Smooth muscle cell (in vitro differentiated cells): ENCODE measurements at regions not wholly inside any gene's neighbourhood (a gene's known extent, or its start where the extent isn't known, plus 50 kb on each side); places are given as distances from the start of the nearest gene placed in this dataset.

Experiments
- DNase-seq: peaks from one replicate; lab custom pipeline; 2025; ENCODE audit not compliant: unreplicated experiment; lab: John Stamatoyannopoulos, UW
- H2AFZ ChIP-seq: fragments of 200-600 bp; sonication (generic); 2 replicates; pipeline ENCODE4 v1.6.0; 2016; ENCODE audit warnings: antibody characterized with exemption, low read depth, mild to moderate bottlenecking
- H3F3A ChIP-seq: fragments of 200-600 bp; sonication (generic); 2 replicates; pipeline ENCODE4 v1.6.0; 2017; ENCODE audit warnings: antibody characterized with exemption, low read depth
- H3K27ac ChIP-seq: fragments of 200-600 bp; sonication (generic); 2 replicates; pipeline ENCODE4 v1.5.1; 2016; ENCODE audit warnings: low read depth, mild to moderate bottlenecking
- H3K27me3 ChIP-seq: fragments of 200-600 bp; sonication (generic); 2 replicates; pipeline ENCODE4 v1.6.1; 2016; ENCODE audit warnings: low read depth, mild to moderate bottlenecking
- H3K36me3 ChIP-seq: fragments of 200-600 bp; sonication (generic); 2 replicates; pipeline ENCODE4 v1.5.1; 2016; ENCODE audit warnings: low read depth
- H3K4me1 ChIP-seq: fragments of 200-600 bp; sonication (generic); 2 replicates; pipeline ENCODE4 v1.5.1; 2016; ENCODE audit warnings: low read depth
- H3K4me2 ChIP-seq: fragments of 200-600 bp; sonication (generic); 2 replicates; pipeline ENCODE4 v1.6.0; 2016; ENCODE audit warnings: mild to moderate bottlenecking
- H3K4me3 ChIP-seq: fragments of 200-600 bp; sonication (generic); 2 replicates; pipeline ENCODE4 v1.5.1; 2016; ENCODE audit warnings: mild to moderate bottlenecking
- H3K79me2 ChIP-seq: fragments of 200-600 bp; sonication (generic); 2 replicates; pipeline ENCODE4 v1.6.0; 2016; ENCODE audit warnings: low read depth, mild to moderate bottlenecking
- H3K9ac ChIP-seq: fragments of 200-600 bp; sonication (generic); 2 replicates; pipeline ENCODE4 v1.6.0; 2016; ENCODE audit warnings: low read depth
- H3K9me3 ChIP-seq: fragments of 200-600 bp; sonication (generic); replicated peaks from 2 replicates; pipeline ENCODE4 v1.5.1; 2016; ENCODE audit warnings: low read depth
- H4K20me1 ChIP-seq: fragments of 200-600 bp; sonication (generic); 2 replicates; pipeline ENCODE4 v1.6.0; 2016; ENCODE audit warnings: low read depth
- WGBS: methylation state at CpG from one replicate; pipeline ENCODE4 v1.1.7; 2016; ENCODE audit warnings: low lambda C conversion rate; 5-methylcytosine and 5-hydroxymethylcytosine counted together
- TF ChIP-seq, protein P1 (sequence below): fragments of 200-600 bp; sonication (generic); IDR thresholded peaks from 2 replicates; pipeline ENCODE4 v1.5.1; 2017; ENCODE audit warnings: borderline replicate concordance, mild to moderate bottlenecking, antibody characterized with exemption; ENCODE audit not compliant: insufficient read depth, poor library complexity, severe bottlenecking

- Histone ChIP-seq H3K4me2 (no peak overlapping the region), H3K4me1 (no peaks in the 10 kb centered on the region), H2AFZ (no peak overlapping the region), H3K79me2 (no peaks in the 10 kb centered on the region), H3K9ac (no peak overlapping the region), H3K27me3 (no peaks in the 10 kb centered on the region), H4K20me1 (no peaks in the 10 kb centered on the region), H3K4me3 (no peak overlapping the region), H3K36me3 (no peaks in the 10 kb centered on the region), H3F3A (no peaks in the 10 kb centered on the region), H3K9me3 (no peaks in the 10 kb centered on the region), H3K27ac (no peak overlapping the region)
- DNase-seq = no peak
- TF ChIP-seq, protein P1, sequence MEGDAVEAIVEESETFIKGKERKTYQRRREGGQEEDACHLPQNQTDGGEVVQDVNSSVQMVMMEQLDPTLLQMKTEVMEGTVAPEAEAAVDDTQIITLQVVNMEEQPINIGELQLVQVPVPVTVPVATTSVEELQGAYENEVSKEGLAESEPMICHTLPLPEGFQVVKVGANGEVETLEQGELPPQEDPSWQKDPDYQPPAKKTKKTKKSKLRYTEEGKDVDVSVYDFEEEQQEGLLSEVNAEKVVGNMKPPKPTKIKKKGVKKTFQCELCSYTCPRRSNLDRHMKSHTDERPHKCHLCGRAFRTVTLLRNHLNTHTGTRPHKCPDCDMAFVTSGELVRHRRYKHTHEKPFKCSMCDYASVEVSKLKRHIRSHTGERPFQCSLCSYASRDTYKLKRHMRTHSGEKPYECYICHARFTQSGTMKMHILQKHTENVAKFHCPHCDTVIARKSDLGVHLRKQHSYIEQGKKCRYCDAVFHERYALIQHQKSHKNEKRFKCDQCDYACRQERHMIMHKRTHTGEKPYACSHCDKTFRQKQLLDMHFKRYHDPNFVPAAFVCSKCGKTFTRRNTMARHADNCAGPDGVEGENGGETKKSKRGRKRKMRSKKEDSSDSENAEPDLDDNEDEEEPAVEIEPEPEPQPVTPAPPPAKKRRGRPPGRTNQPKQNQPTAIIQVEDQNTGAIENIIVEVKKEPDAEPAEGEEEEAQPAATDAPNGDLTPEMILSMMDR = no peak
- WGBS = 96% methylated on average over 5 of the region's 5 CpGs
Observed at GRCh38 chr6:19597809-19598320, 239.3 kb upstream of the ID4 start.

GRCh38 chr6:19599796-19600464, 237.2 kb upstream of the ID4 start:
- Histone ChIP-seq H3K4me1 (no peaks in the 10 kb centered on the region), H3K79me2 (no peaks in the 10 kb centered on the region), H3K4me3 (no peak overlapping the region), H3K27ac (no peak overlapping the region), H3K36me3 (no peaks in the 10 kb centered on the region), H4K20me1 (no peaks in the 10 kb centered on the region), H2AFZ (no peak overlapping the region), H3K9ac (no peak overlapping the region), H3K9me3 (no peaks in the 10 kb centered on the region), H3K27me3 (no peaks in the 10 kb centered on the region), H3F3A (no peaks in the 10 kb centered on the region), H3K4me2 (no peak overlapping the region)
- no peak for DNase-seq
- TF ChIP-seq, protein P1 = no peak
- WGBS = 69% methylated on average over 5 of the region's 5 CpGs

- no peaks in the 10 kb centered on the region for H3K27me3 ChIP-seq
- no peaks in the 10 kb centered on the region for H4K20me1 ChIP-seq
- DNase-seq = no peak
- no peaks in the 10 kb centered on the region for H3K4me1 ChIP-seq
- H3K36me3 ChIP-seq = no peaks in the 10 kb centered on the region
- H3K9ac ChIP-seq = no peak overlapping the region
- no peaks in the 10 kb centered on the region for H3F3A ChIP-seq
- H3K4me2 ChIP-seq = no peak overlapping the region
- H3K27ac ChIP-seq = no peak overlapping the region
- no peak overlapping the region for H2AFZ ChIP-seq
- TF ChIP-seq, protein P1 = no peak
- WGBS = 73% methylated on average over 2 of the region's 2 CpGs
- H3K9me3 ChIP-seq = no peaks in the 10 kb centered on the region
- no peaks in the 10 kb centered on the region for H3K79me2 ChIP-seq
- H3K4me3 ChIP-seq = no peak overlapping the region
Observed at GRCh38 chr6:19602434-19603013, 234.6 kb upstream of the ID4 start.

DNA sequence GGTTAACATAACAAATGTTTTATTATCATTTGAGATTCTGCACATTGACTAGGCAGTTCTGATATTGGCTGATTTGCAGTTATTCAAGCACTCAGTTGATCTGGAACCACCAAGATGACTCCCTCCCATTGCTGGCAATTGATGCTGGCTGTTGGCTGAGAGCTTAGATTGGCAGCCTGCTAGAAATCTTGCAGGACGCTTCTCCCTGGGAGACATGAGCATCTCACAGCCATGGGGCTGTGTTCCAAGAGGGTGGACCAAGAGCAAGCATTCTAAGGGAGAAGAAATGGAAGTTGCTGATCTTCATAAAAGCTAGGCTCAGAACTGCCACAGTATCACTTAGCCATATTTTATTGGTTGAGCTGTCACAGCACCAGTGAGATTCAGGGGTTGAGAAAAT, 233.4 kb upstream of the ID4 start:
- Histone ChIP-seq H3K4me1 (no peaks in the 10 kb centered on the region), H3K9me3 (no peaks in the 10 kb centered on the region), H3K79me2 (no peaks in the 10 kb centered on the region), H3K27ac (no peak overlapping the region), H3K4me3 (no peak overlapping the region), H4K20me1 (no peaks in the 10 kb centered on the region), H3F3A (no peaks in the 10 kb centered on the region), H2AFZ (no peak overlapping the region), H3K27me3 (no peaks in the 10 kb centered on the region), H3K9ac (no peak overlapping the region), H3K4me2 (no peak overlapping the region), H3K36me3 (no peaks in the 10 kb centered on the region)
- no peak for DNase-seq
- TF ChIP-seq, protein P1 = no peak
- 87% methylated on average over 1 of the region's 1 CpG for WGBS
